ENCODE measurements at regions not wholly inside any gene's neighbourhood (a gene's known extent, or its start where the extent isn't known, plus 50 kb on each side); places are given as distances from the start of the nearest gene placed in this dataset.

GRCh38 chr6:69578361-69578890 is 218.4 kb downstream of the LMBRD1 start:
- no peak for TF ChIP-seq CEBPB (IDR thresholded peaks at IDR 0.05)
- no peak for TF ChIP-seq ZBTB7A (IDR thresholded peaks at IDR 0.05; ENCODE audit: low read depth)
- no peak for TF ChIP-seq FOXM1 (IDR thresholded peaks at IDR 0.05; ENCODE audit: borderline replicate concordance, low read depth)
- TF ChIP-seq, protein P1, sequence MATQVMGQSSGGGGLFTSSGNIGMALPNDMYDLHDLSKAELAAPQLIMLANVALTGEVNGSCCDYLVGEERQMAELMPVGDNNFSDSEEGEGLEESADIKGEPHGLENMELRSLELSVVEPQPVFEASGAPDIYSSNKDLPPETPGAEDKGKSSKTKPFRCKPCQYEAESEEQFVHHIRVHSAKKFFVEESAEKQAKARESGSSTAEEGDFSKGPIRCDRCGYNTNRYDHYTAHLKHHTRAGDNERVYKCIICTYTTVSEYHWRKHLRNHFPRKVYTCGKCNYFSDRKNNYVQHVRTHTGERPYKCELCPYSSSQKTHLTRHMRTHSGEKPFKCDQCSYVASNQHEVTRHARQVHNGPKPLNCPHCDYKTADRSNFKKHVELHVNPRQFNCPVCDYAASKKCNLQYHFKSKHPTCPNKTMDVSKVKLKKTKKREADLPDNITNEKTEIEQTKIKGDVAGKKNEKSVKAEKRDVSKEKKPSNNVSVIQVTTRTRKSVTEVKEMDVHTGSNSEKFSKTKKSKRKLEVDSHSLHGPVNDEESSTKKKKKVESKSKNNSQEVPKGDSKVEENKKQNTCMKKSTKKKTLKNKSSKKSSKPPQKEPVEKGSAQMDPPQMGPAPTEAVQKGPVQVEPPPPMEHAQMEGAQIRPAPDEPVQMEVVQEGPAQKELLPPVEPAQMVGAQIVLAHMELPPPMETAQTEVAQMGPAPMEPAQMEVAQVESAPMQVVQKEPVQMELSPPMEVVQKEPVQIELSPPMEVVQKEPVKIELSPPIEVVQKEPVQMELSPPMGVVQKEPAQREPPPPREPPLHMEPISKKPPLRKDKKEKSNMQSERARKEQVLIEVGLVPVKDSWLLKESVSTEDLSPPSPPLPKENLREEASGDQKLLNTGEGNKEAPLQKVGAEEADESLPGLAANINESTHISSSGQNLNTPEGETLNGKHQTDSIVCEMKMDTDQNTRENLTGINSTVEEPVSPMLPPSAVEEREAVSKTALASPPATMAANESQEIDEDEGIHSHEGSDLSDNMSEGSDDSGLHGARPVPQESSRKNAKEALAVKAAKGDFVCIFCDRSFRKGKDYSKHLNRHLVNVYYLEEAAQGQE (IDR thresholded peaks at IDR 0.05; ENCODE audit: low read depth): no peak
- no peak for TF ChIP-seq NFIC (IDR thresholded peaks at IDR 0.05)
- TF ChIP-seq TAF1 (IDR thresholded peaks at IDR 0.05; ENCODE audit: low read depth): no peak
- TF ChIP-seq TEAD4 (IDR thresholded peaks at IDR 0.05): no peak
- TF ChIP-seq, protein P2, sequence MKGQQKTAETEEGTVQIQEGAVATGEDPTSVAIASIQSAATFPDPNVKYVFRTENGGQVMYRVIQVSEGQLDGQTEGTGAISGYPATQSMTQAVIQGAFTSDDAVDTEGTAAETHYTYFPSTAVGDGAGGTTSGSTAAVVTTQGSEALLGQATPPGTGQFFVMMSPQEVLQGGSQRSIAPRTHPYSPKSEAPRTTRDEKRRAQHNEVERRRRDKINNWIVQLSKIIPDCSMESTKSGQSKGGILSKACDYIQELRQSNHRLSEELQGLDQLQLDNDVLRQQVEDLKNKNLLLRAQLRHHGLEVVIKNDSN (IDR thresholded peaks at IDR 0.05): no peak
- TF ChIP-seq YY1 (IDR thresholded peaks at IDR 0.05; ENCODE audit: low read depth): no peak
